B cell (primary cell): ENCODE measurements at regions not wholly inside any gene's neighbourhood (a gene's known extent, or its start where the extent isn't known, plus 50 kb on each side); places are given as distances from the start of the nearest gene placed in this dataset.

ENCODE experiments used
- ATAC-seq: fragments of 200-7000 bp; cut with Tn5 transposase; one replicate; pipeline ENCODE4 v1.10.0; 2021; ENCODE audit warnings: low read depth, mild to moderate bottlenecking, moderate number of reproducible peaks, moderate library complexity
- CTCF ChIA-PET: fragments of 350-600 bp; sonication (Branson Sonifier 250); formaldehyde crosslinking; loops from one replicate; lab custom pipeline; 2021; ENCODE audit warnings: antibody characterized with exemption, inconsistent platforms; lab: Charles Lee
- POLR2A ChIA-PET: fragments of 350-600 bp; sonication (Branson Sonifier 250); formaldehyde crosslinking; loops from one replicate; lab custom pipeline; 2021; ENCODE audit warnings: antibody characterized with exemption; lab: Charles Lee
- DNase-seq: peaks from one replicate; pipeline ENCODE4 v3.0.0; 2013
- H2AFZ ChIP-seq: 2 replicates; pipeline ENCODE4 v1.6.1; 2012; ENCODE audit warnings: mild to moderate bottlenecking, low read depth, low read length; ENCODE audit not compliant: insufficient read depth, poor library complexity, severe bottlenecking
- H3K27ac ChIP-seq, 2 donors: 1 replicate in 1 of 2; 2 replicates in 1 of 2; pipeline ENCODE4 v1.5.1; 2012 to 2013; ENCODE audit warnings: low read length in 2 of 2, mild to moderate bottlenecking in 2 of 2, moderate library complexity in 1 of 2
- H3K27me3 ChIP-seq, 4 experiments: fragments of 200-600 bp in 1 of 4; sonication (generic) in 1 of 4; replicated peaks in 1 of 4; 1 replicate in 2 of 4; 2 replicates in 2 of 4; pipeline versions ENCODE4 v1.6.1 to v1.7.0; 2013 to 2016; ENCODE audit warnings: low read length in 3 of 4, mild to moderate bottlenecking in 2 of 4, mixed read lengths in 1 of 4, moderate library complexity in 1 of 4; ENCODE audit not compliant: insufficient read depth in 4 of 4, control insufficient read depth in 3 of 4; ENCODE audit errors: control extremely low read depth in 1 of 4
- H3K36me3 ChIP-seq, 2 experiments: replicated peaks in 1 of 2; 1 replicate in 1 of 2; 2 replicates in 1 of 2; pipeline versions ENCODE4 v1.6.1 to v1.7.1; 2013; ENCODE audit warnings: low read length in 1 of 2; ENCODE audit not compliant: insufficient read depth in 2 of 2, control insufficient read depth in 1 of 2; ENCODE audit errors: control extremely low read depth in 1 of 2, extremely low read depth in 1 of 2
- H3K4me1 ChIP-seq, 2 donors: fragments of 200-600 bp in 1 of 2; sonication (generic) in 1 of 2; 1 replicate in 1 of 2; 2 replicates in 1 of 2; pipeline versions ENCODE4 v1.5.1 to v1.6.1; 2013 to 2017; ENCODE audit warnings: low read length in 2 of 2; ENCODE audit not compliant: control insufficient read depth in 2 of 2, insufficient read depth in 2 of 2
- H3K4me2 ChIP-seq: replicated peaks from 2 replicates; pipeline ENCODE3; 2012; ENCODE audit warnings: mild to moderate bottlenecking, low read depth, low read length; ENCODE audit not compliant: poor library complexity, severe bottlenecking
- H3K4me3 ChIP-seq, 5 experiments: fragments of 200-600 bp in 1 of 5; sonication (generic) in 1 of 5; 1 replicate in 3 of 5; 2 replicates in 2 of 5; pipeline versions ENCODE4 v1.5.1 to v1.7.0; 2011 to 2016; ENCODE audit warnings: low read length in 4 of 5, mild to moderate bottlenecking in 4 of 5, low read depth in 2 of 5, control low read depth in 1 of 5, moderate library complexity in 1 of 5; ENCODE audit not compliant: insufficient read depth in 1 of 5; ENCODE audit errors: control extremely low read depth in 1 of 5, extremely low read depth in 1 of 5
- H3K79me2 ChIP-seq: fragments of 200-600 bp; sonication (generic); one replicate; pipeline ENCODE4 v1.6.0; 2016; ENCODE audit warnings: low read length; ENCODE audit not compliant: control insufficient read depth, insufficient read depth
- H3K9ac ChIP-seq: fragments of 200-600 bp; sonication (generic); 2 replicates; pipeline ENCODE4 v1.6.1; 2017; ENCODE audit warnings: mild to moderate bottlenecking, low read length, moderate library complexity
- H3K9me3 ChIP-seq, 3 donors: one replicate each; pipeline versions ENCODE4 v1.6.1 to v1.7.1; 2013; ENCODE audit warnings: low read length in 2 of 3; ENCODE audit not compliant: control insufficient read depth in 2 of 3, insufficient read depth in 1 of 3; ENCODE audit errors: control extremely low read depth in 1 of 3
- H4K20me1 ChIP-seq: 2 replicates; pipeline ENCODE4 v1.6.0; 2012; ENCODE audit warnings: mild to moderate bottlenecking, low read length; ENCODE audit not compliant: insufficient read depth, control insufficient read depth, poor library complexity, severe bottlenecking
- H3K27ac Mint-ChIP-seq: one replicate; pipeline ENCODE4 v1.8.0; 2021; ENCODE audit warnings: mixed read lengths
- H3K27me3 Mint-ChIP-seq: one replicate; pipeline ENCODE4 v1.8.0; 2021; ENCODE audit warnings: mixed read lengths
- H3K4me1 Mint-ChIP-seq: one replicate; pipeline ENCODE4 v1.8.0; 2021; ENCODE audit warnings: mixed read lengths
- H3K4me3 Mint-ChIP-seq: one replicate; pipeline ENCODE4 v1.8.0; 2021; ENCODE audit warnings: mixed read lengths
- H3K9me3 Mint-ChIP-seq: one replicate; pipeline ENCODE4 v1.8.0; 2022; ENCODE audit warnings: mixed read lengths; ENCODE audit not compliant: insufficient read depth
- CTCF ChIP-seq: fragments of 200-600 bp; IDR thresholded peaks from one replicate; pipeline ENCODE4 v1.8.0; 2022; ENCODE audit warnings: antibody characterized with exemption, mild to moderate bottlenecking
- EZH2 ChIP-seq: IDR thresholded peaks from 2 replicates; pipeline ENCODE4 v1.6.1; 2012; ENCODE audit warnings: borderline replicate concordance, low read depth, mild to moderate bottlenecking, moderate library complexity, low read length; ENCODE audit not compliant: insufficient read depth, poor library complexity, severe bottlenecking
- WGBS: methylation state at CpG from one replicate; pipeline ENCODE4 v1.1.5; 2013; ENCODE audit warnings: missing lambda C conversion rate; ENCODE audit not compliant: insufficient coverage; 5-methylcytosine and 5-hydroxymethylcytosine counted together
- intact Hi-C: fragments of 100-400 bp; cut with micrococcal nuclease; formaldehyde crosslinking; loops from one replicate; pipeline ENCODE4 v1.10.0; 2022

- ChIA-PET CTCF (no interaction called here), POLR2A (no interaction called here)
- H3K27me3 ChIP-seq: no peaks in the 10 kb centered on the region
- Mint-ChIP-seq H3K9me3 (no peaks in the 10 kb centered on the region), H3K27ac (no peak overlapping the region), H3K27me3 (peaks cover 8% of the 10 kb centered on the region), H3K4me3 (no peak overlapping the region), H3K4me1 (no peaks in the 10 kb centered on the region)
- no peak overlapping the region for H3K27ac ChIP-seq
- no peaks in the 10 kb centered on the region for H3K79me2 ChIP-seq
- 100% methylated on average over 1 of the region's 2 CpGs for WGBS
- no peak overlapping the region for H3K4me3 ChIP-seq
- no peaks in the 10 kb centered on the region for H3K36me3 ChIP-seq
- no peaks in the 10 kb centered on the region for H3K4me1 ChIP-seq
- no peak for TF ChIP-seq EZH2
- no peak for TF ChIP-seq CTCF
- no peaks in the 10 kb centered on the region for H3K9me3 ChIP-seq
- no peak overlapping the region for H2AFZ ChIP-seq
- H3K9ac ChIP-seq: no peak overlapping the region
- DNase-seq (no peak), ATAC-seq (no peak)
- no peaks in the 10 kb centered on the region for H4K20me1 ChIP-seq
- no peak overlapping the region for H3K4me2 ChIP-seq
- intact Hi-C loops: no loop called here
These were observed 303.7 kb downstream of the GPAT3 start for GRCh38 chr4:83839615-83840014.

GRCh38 chr4:83837614-83838308 is 301.9 kb downstream of the GPAT3 start:
- Histone ChIP-seq H3K27me3 (no peaks in the 10 kb centered on the region), H3K79me2 (no peaks in the 10 kb centered on the region), H3K4me3 (no peak overlapping the region), H3K4me1 (no peaks in the 10 kb centered on the region), H3K27ac (no peak overlapping the region), H3K4me2 (no peak overlapping the region), H3K9ac (no peak overlapping the region), H3K9me3 (no peaks in the 10 kb centered on the region), H3K36me3 (no peaks in the 10 kb centered on the region), H2AFZ (no peak overlapping the region), H4K20me1 (no peaks in the 10 kb centered on the region)
- Mint-ChIP-seq H3K4me3 (no peak overlapping the region), H3K9me3 (no peaks in the 10 kb centered on the region), H3K27me3 (peaks cover 9% of the 10 kb centered on the region), H3K4me1 (no peaks in the 10 kb centered on the region), H3K27ac (no peak overlapping the region)
- intact Hi-C loops: no loop called here
- WGBS: 92% methylated on average over 2 of the region's 5 CpGs
- ChIA-PET CTCF (no interaction called here), POLR2A (no interaction called here)
- DNase-seq (no peak), ATAC-seq (no peak)
- TF ChIP-seq CTCF (no peak), EZH2 (no peak)
